Fibroblast of pulmonary artery (primary cell): ENCODE measurements at regions not wholly inside any gene's neighbourhood (a gene's known extent, or its start where the extent isn't known, plus 50 kb on each side); places are given as distances from the start of the nearest gene placed in this dataset.

Experiments
- DNase-seq: peaks from one replicate; pipeline ENCODE4 v3.0.0-alpha.2; 2010; ENCODE audit warnings: low read depth
- H3K4me3 ChIP-seq: replicated peaks from 2 replicates; pipeline ENCODE4 v1.5.1; 2011; ENCODE audit warnings: low read depth, mild to moderate bottlenecking, control low read depth, low read length, moderate library complexity
- CTCF ChIP-seq: IDR thresholded peaks from 2 replicates; pipeline ENCODE4 v1.5.1; 2011; ENCODE audit warnings: mild to moderate bottlenecking, control low read depth, low read length, inconsistent platforms; ENCODE audit errors: missing control alignments

GRCh38 chr16:74031551-74031950 is 265.1 kb upstream of the PSMD7 start:
- no peak for TF ChIP-seq CTCF
- no peak for DNase-seq
- no peak overlapping the region for H3K4me3 ChIP-seq

- no peak for DNase-seq
- no peak for TF ChIP-seq CTCF
- no peak overlapping the region for H3K4me3 ChIP-seq
Measured at GRCh38 chr16:74030000-74030706, 266.5 kb upstream of the PSMD7 start.

- no peak overlapping the region for H3K4me3 ChIP-seq
- no peak for DNase-seq
- no peak for TF ChIP-seq CTCF
Measured at GRCh38 chr16:74029115-74029792, 267.4 kb upstream of the PSMD7 start.

- no peak for TF ChIP-seq CTCF
- no peak overlapping the region for H3K4me3 ChIP-seq
Measured at GRCh38 chr16:74026373-74027281, 270.0 kb upstream of the PSMD7 start.

GRCh38 chr16:74024953-74025352 is 271.7 kb upstream of the PSMD7 start:
- H3K4me3 ChIP-seq, result no peak overlapping the region
- DNase-seq, result no peak
- TF ChIP-seq CTCF, result no peak

More at GRCh38 chr16:74026373-74027281, 270.0 kb upstream of the PSMD7 start:
- DNase-seq, result no peak

GRCh38 chr16:74020095-74020670 is 276.4 kb upstream of the PSMD7 start:
- no peak for TF ChIP-seq CTCF
- H3K4me3 ChIP-seq, result no peak overlapping the region
- DNase-seq, result no peak
